ENCODE measurements at regions not wholly inside any gene's neighbourhood (a gene's known extent, or its start where the extent isn't known, plus 50 kb on each side); places are given as distances from the start of the nearest gene placed in this dataset.

DNA sequence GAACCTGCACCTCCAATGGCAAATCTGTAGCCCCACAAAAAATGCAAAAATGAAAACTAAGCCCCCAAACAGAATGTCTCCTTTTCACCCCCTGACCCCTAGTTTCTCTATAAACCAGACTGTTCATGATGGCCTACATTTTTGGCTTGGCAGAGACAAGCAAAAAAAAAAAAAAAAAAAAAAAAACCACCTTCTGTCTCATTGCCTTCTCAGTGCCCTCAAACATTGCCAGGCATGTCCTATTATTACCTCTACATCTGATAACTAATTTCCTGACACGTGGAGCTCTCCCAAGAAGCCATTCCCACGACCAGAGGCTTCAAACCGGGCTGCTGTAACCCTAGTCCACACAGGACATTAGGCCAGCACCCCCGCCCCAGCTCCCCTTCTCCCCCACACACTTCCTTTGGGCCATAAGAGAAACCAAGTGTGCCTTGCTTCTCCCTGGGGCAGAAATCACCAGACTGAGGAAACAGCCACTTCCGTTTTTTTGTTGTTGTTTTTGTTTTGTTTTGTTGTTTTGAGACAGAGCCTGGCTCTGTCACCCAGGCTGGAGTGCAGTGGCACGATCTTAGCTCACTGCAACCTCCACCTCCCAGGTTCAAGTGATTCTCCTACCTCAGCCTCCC, 65.4 kb downstream of the GPR6 start:
- WGBS, 2 donors: 39 to 49% methylated on average over 6 of the region's 6 CpGs
- Histone ChIP-seq H3K9me3 (peaks cover 0 to 8% (median 0%) of the 10 kb centered on the region in 11 donors), H3K27me3 (peaks cover 0 to 10% (median 0%) of the 10 kb centered on the region in 7 donors), H3K27ac (no peak overlapping the region), H3K36me3 (no peaks in the 10 kb centered on the region), H3K4me3 (no peak overlapping the region), H3K4me1 (peaks cover 0 to 15% (median 5%) of the 10 kb centered on the region in 9 donors)
- ATAC-seq (no peak), DNase-seq (no peak)
- TF ChIP-seq, protein P1, sequence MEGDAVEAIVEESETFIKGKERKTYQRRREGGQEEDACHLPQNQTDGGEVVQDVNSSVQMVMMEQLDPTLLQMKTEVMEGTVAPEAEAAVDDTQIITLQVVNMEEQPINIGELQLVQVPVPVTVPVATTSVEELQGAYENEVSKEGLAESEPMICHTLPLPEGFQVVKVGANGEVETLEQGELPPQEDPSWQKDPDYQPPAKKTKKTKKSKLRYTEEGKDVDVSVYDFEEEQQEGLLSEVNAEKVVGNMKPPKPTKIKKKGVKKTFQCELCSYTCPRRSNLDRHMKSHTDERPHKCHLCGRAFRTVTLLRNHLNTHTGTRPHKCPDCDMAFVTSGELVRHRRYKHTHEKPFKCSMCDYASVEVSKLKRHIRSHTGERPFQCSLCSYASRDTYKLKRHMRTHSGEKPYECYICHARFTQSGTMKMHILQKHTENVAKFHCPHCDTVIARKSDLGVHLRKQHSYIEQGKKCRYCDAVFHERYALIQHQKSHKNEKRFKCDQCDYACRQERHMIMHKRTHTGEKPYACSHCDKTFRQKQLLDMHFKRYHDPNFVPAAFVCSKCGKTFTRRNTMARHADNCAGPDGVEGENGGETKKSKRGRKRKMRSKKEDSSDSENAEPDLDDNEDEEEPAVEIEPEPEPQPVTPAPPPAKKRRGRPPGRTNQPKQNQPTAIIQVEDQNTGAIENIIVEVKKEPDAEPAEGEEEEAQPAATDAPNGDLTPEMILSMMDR (IDR thresholded peaks at IDR 0.05): no peak
- intact Hi-C loops (cut with DNase I): loop anchor here in 7 of 10 donors (2.0 to 10.0 kb wide), 5 partner anchors 339 to 519 kb away; no protein-coding TSS in a partner anchor

DNA sequence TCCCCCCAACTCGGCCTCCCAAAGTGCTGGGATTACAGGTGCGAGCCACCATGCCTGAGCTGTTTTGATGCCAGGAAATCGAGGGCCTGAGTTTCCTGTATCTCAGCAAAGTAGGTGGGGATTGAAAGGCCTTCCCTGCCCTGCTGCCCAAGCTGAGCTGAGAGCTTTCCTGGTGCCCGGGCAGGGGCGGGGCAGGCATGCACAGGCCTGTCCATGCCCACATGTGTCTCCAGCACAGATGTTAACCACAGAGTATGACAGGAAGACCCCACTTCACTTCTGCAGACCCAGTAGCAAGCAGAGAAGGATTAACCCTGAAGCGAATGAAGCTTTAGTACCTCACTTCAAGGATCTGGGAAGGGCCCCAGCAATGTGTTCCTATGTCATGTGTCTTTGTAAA, 66.0 kb downstream of the GPR6 start:
- H3K27ac ChIP-seq: no peak overlapping the region
- no peak overlapping the region for H3K4me3 ChIP-seq
- TF ChIP-seq, protein P1 (IDR thresholded peaks at IDR 0.05): no peak
- DNase-seq: no peak
- ATAC-seq: no peak
- peaks cover 0 to 8% (median 0%) of the 10 kb centered on the region in 11 donors for H3K9me3 ChIP-seq
- peaks cover 0 to 12% (median 0%) of the 10 kb centered on the region in 7 donors for H3K27me3 ChIP-seq
- WGBS, 2 donors: 79 to 82% methylated on average over 6 of the region's 6 CpGs
- intact Hi-C loops (cut with DNase I): loop anchor here in 6 of 10 donors (5.0 to 10.0 kb wide), 4 partner anchors 341 to 519 kb away; no protein-coding TSS in a partner anchor
- H3K36me3 ChIP-seq: no peaks in the 10 kb centered on the region
- H3K4me1 ChIP-seq: peaks cover 0 to 13% (median 5%) of the 10 kb centered on the region in 9 donors

DNA sequence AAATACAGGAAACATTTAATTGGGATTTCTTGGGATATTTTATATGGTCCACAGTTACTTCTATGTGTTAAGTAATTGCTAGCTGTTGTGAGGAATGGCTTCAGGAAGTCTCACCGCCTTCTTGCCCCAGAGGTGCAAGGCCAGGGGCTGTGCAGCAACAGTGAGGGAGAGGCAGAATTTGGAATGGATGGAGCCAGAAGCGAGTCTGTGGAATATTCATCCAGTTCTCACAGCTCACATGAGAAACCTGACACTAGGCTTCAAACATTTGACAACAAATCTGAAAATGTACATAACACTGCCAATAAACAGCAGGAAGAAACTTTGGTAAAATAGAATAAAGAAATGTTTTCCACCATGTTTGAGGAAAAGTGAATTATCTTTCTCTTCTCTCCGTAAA, 66.5 kb downstream of the GPR6 start:
- DNase-seq: no peak
- H3K36me3 ChIP-seq: no peaks in the 10 kb centered on the region
- TF ChIP-seq, protein P1 (IDR thresholded peaks at IDR 0.05): no peak
- H3K27ac ChIP-seq: no peak overlapping the region
- H3K27me3 ChIP-seq: peaks cover 0 to 12% (median 0%) of the 10 kb centered on the region in 7 donors
- H3K9me3 ChIP-seq: peaks cover 0 to 8% (median 0%) of the 10 kb centered on the region in 11 donors
- ATAC-seq: no peak
- H3K4me3 ChIP-seq: no peak overlapping the region
- H3K4me1 ChIP-seq: peaks cover 0 to 13% (median 5%) of the 10 kb centered on the region in 9 donors
- intact Hi-C loops (cut with DNase I): loop anchor here in 6 of 10 donors (5.0 to 10.0 kb wide), 4 partner anchors 340 to 520 kb away; no protein-coding TSS in a partner anchor
- 93 to 94% methylated on average over 3 of the region's 3 CpGs for WGBS, 2 donors

DNA sequence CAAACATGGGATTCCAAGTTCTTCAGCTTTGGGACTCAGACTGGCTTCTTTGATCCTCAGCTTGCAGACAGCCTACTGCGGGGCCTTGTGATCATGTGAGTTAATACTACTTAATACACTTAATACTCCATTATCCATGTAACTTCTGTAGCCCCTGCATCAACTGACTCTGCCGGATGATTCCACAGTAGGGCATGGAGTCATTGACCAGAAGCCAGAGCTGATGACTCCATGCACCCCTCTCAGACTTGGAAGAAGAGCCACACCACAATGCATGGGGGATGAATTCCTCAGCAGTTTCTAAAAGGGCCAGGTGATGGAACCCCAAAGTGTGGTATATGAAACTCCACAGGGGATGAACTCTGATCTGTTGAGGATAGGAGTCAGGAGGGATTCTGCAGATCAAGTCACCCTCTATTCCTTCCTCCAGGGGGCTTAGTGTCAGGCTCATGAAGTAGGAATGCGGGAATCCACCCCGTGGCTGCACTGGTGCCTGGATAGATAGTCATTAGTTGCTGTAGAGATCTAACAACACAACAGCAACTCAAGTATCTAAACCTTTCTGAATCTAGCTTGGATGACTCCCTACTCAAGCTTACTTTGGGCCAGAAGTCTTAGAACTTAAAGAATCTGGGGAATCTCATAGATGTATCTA, 70.2 kb downstream of the GPR6 start:
- no peak overlapping the region for H3K27ac ChIP-seq
- H3K27me3 ChIP-seq: peaks cover 0 to 17% (median 0%) of the 10 kb centered on the region in 7 donors
- intact Hi-C loops (cut with DNase I): loop anchor here in 4 of 10 donors (10.0 kb wide), 3 partner anchors 336 to 524 kb away; no protein-coding TSS in a partner anchor
- no peak for DNase-seq
- peaks cover 0 to 8% (median 0%) of the 10 kb centered on the region in 11 donors for H3K9me3 ChIP-seq
- WGBS, 2 donors: 91 to 92% methylated on average over 4 of the region's 4 CpGs
- no peak overlapping the region for H3K4me3 ChIP-seq
- ATAC-seq: no peak
- TF ChIP-seq, protein P1 (IDR thresholded peaks at IDR 0.05): no peak
- H3K36me3 ChIP-seq: no peaks in the 10 kb centered on the region
- peaks cover 0 to 5% (median 0%) of the 10 kb centered on the region in 9 donors for H3K4me1 ChIP-seq
